Activated gamma-delta T cell (primary cell): ENCODE measurements at regions not wholly inside any gene's neighbourhood (a gene's known extent, or its start where the extent isn't known, plus 50 kb on each side); places are given as distances from the start of the nearest gene placed in this dataset.
"Not testable (repeated sequence)": the region's sequence is repeated elsewhere in the genome, so short reads cannot be mapped to it uniquely, and the experiment has no call there.

Experiments used
- DNase-seq: peaks from one replicate; lab custom pipeline; 2025; lab: John Stamatoyannopoulos, UW

GRCh38 chr5:162209005-162209605, 141.5 kb downstream of the GABRG2 start:
- no peak for DNase-seq

GRCh38 chr5:162214551-162214950, 147.0 kb downstream of the GABRG2 start:
- no peak for DNase-seq

- no peak for DNase-seq
These were observed 149.5 kb downstream of the GABRG2 start for GRCh38 chr5:162217037-162217436.

- no peak for DNase-seq
These were observed 154.3 kb downstream of the GABRG2 start for GRCh38 chr5:162221910-162222309.

- no peak for DNase-seq
These were observed 159.5 kb downstream of the GABRG2 start for GRCh38 chr5:162227075-162227474.

GRCh38 chr5:162230348-162230747, 162.8 kb downstream of the GABRG2 start:
- DNase-seq, result no peak

- DNase-seq, result no peak
These were observed 163.9 kb downstream of the GABRG2 start for GRCh38 chr5:162231522-162231921.

- no peak for DNase-seq
These were observed 173.2 kb downstream of the GABRG2 start for GRCh38 chr5:162240734-162241133.

- no peak for DNase-seq
These were observed 174.8 kb downstream of the GABRG2 start for GRCh38 chr5:162242416-162242815.

GRCh38 chr5:162243651-162244050, 176.1 kb downstream of the GABRG2 start:
- DNase-seq, result no peak

GRCh38 chr5:162248107-162248713, 180.6 kb downstream of the GABRG2 start:
- DNase-seq, result no peak

- DNase-seq, result no peak
These were observed 189.1 kb downstream of the GABRG2 start for GRCh38 chr5:162256711-162257110.

- DNase-seq, result no peak
These were observed 201.3 kb downstream of the GABRG2 start for GRCh38 chr5:162268694-162269481.

- no peak for DNase-seq
These were observed 204.8 kb downstream of the GABRG2 start for GRCh38 chr5:162272417-162272816.

- no peak for DNase-seq
These were observed 207.1 kb downstream of the GABRG2 start for GRCh38 chr5:162274679-162275078.

- not testable (repeated sequence) for DNase-seq
These were observed 207.8 kb downstream of the GABRG2 start for GRCh38 chr5:162275387-162275786.

GRCh38 chr5:162282191-162282590, 214.6 kb downstream of the GABRG2 start:
- DNase-seq, result no peak

- no peak for DNase-seq
These were observed 216.0 kb downstream of the GABRG2 start for GRCh38 chr5:162283609-162284008.

- no peak for DNase-seq
These were observed 221.2 kb downstream of the GABRG2 start for GRCh38 chr5:162288647-162289296.

- no peak for DNase-seq
These were observed 221.9 kb downstream of the GABRG2 start for GRCh38 chr5:162289489-162289888.

- DNase-seq, result no peak
These were observed 232.2 kb downstream of the GABRG2 start for GRCh38 chr5:162299793-162300192.

- no peak for DNase-seq
These were observed 233.8 kb downstream of the GABRG2 start for GRCh38 chr5:162301356-162301755.

- DNase-seq, result no peak
These were observed 255.9 kb downstream of the GABRG2 start for GRCh38 chr5:162323466-162323865.
